HG03575 (cell line): ENCODE measurements at regions not wholly inside any gene's neighbourhood (a gene's known extent, or its start where the extent isn't known, plus 50 kb on each side); places are given as distances from the start of the nearest gene placed in this dataset.
"Not testable (repeated sequence)": the region's sequence is repeated elsewhere in the genome, so short reads cannot be mapped to it uniquely, and the experiment has no call there.

Source experiments
- ATAC-seq: cut with Tn5 transposase; IDR thresholded peaks from one replicate; pipeline ENCODE4 v1.9.1; 2021; ENCODE audit not compliant: unreplicated experiment, insufficient number of reproducible peaks, low FRiP score; ENCODE audit errors: extremely low read depth

DNA sequence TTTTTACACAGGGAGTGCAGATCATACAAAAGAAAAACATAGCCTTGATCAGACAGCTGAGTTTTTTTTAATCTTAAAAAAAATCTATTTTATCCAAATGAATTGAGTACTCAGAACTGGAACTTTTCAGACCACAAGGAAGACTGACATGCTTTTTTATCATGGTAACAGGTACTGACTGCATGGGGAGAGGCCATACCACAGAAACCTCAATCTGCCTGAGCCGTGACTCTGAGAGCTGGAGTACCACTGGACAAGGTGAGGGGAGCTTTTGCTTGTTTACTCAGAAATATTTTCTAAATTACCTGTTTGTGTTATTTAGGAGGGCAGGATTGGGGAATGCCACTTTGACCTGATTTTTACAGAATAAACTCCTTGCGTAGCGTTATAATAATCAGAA lies 143.9 kb downstream of the ALX1 start:
- peak; percentile 36 for ATAC-seq

- peak; percentile 79 for ATAC-seq
Measured at GRCh38 chr12:85424581-85425348, 144.7 kb downstream of the ALX1 start.

DNA sequence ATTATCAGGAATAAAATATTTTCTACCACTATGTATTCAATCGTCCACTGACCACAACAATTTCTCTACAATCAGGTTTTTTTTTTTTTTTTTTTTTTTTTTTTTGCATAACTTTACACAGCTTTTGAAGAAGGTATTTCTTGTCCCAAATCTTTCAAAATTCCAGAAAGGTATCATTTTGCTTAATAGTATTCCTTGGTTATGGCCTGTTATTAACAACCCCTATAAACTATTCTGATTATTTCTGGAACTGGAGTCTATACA lies 145.3 kb downstream of the ALX1 start:
- ATAC-seq: no peak

DNA sequence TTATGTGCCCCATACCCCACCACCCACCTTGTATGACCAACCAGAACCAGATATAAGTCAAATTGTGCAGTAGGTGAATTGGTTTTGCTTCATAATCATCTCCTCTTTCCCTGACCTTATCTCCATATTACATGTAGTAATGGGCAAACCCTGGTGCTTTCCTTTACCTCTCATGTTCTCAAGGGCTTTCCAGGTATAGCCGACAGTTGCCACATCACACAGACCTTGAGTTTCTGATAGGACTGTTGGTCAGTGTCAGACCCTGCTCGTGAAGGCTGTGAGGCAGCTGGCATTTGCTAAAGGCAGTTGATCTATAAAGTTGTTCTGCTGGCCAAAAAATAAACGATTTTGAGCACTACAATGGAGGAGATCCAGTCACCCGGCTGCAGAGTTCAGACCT lies 145.9 kb downstream of the ALX1 start:
- ATAC-seq: no peak

GRCh38 chr12:85433148-85433547 lies 153.1 kb downstream of the ALX1 start:
- ATAC-seq: not testable (repeated sequence)

- no peak for ATAC-seq
Measured at GRCh38 chr12:85440271-85440670, 160.3 kb downstream of the ALX1 start.

GRCh38 chr12:85441025-85441424 lies 161.0 kb downstream of the ALX1 start:
- ATAC-seq: no peak

DNA sequence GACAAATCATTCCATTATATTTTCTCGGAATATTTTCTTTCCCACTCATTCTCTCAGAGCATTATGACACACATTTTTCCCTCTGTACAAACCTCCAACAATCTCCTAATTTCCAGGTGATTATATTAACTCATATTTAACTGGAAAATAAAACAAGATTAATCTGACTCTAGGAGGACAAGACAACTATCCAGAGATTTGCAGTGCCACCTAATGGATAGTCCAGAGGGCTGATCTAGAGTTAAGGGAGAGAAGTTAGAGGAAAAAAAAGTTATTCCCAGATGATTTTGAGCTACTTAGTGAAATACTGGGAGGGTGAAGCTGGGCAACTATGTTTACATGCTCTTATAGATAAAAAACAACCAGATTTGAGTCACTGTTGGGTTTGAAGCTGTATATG lies 161.7 kb downstream of the ALX1 start:
- no peak for ATAC-seq

DNA sequence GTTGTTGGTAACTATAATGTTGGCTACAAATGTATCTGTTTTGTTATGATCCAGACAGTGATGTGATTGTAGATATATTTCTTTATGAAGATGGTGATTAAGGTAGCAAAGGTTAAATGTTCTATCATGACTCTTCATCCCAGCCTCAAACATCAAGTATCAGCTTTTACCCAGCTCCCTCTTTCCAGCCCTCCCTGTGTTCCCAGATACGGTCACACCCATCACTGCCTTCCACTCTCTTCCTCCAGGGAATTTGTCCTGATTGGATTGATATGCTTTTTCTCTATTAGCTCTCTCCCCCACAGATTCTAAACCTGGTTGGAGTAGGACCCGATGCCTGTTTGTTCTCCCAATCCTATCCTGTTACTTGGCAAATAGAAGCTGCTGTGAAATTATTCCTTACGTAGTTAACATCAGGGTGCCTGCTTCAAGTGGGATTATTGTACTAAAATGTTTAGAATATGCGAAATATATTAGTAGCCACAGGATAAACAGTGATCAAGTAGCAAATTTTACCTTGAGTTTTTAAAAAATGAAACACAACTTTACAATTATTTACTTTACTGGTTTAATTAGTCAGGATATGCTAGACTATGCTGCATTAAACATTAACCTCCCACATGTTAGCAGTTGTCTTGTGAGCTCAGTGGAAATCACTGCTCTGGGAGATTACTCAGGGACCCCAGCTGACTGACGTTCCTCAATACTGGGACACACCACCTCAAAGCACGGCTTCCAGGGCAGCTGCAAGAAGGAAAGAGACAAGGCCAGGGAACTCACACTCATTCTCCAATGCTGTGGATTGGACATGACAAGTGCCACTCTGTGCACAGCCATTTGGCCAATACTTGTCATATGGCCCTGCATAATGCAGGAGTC lies 165.3 kb downstream of the ALX1 start:
- no peak for ATAC-seq

DNA sequence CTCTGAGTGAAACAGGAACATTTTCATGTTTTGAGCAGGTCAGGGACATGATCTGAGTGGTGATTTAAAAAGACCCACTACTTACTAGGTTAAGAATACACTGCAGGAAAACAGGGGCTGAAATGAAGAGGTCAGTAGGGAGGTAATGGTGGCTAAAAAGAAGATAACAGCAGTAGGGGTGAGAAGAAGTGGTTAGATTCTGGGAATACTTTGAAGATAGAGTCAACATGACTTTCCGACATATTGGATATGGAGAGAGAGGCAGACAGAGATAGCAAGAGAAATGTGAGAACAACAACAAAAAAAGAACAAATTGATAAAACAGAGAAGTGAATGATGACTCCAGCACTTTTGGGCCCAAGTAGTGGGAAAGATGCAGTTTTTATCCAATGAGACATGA lies 168.0 kb downstream of the ALX1 start:
- ATAC-seq: no peak

GRCh38 chr12:85448548-85449139 lies 168.6 kb downstream of the ALX1 start:
- no peak for ATAC-seq

DNA sequence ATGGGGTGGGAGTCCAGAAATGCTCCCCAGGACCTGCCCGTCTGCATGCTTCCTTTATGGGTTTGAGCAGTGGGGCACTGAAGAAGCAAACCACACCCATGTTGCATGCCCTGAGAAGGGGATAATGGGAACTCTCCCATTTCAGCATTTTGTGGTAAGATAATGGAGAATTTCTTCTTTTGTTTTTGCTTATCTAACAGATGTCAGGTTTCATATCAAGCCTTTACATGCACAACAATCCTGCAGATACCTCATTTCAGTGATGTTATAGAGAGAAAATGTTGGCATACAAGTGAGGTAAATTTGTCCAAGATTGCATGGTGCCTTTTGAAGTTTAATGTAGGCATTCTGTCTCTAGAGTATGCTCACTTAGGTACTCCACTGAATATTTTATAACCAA lies 177.0 kb downstream of the ALX1 start:
- no peak for ATAC-seq

GRCh38 chr12:85461127-85461526 lies 181.1 kb downstream of the ALX1 start:
- no peak for ATAC-seq

DNA sequence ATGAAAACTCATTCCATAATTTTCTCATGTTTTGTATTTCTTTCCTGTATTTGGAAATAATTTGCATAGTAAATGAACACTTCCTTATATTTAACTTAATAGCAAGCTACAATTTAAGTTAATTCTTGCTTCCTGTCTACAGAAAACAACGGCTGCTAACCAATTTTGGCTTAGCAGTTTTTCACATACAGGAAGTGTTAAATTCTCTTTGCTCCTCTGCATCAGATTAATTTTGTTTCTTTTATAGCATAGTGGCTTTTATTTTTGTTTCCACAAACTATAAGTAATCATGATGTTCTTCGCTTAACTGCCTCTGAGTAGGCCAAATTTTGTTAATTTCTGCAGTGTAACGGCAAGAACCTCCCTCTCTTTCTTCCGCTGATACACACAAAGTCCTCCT lies 182.9 kb downstream of the ALX1 start:
- ATAC-seq: no peak

GRCh38 chr12:85466890-85467289 lies 186.9 kb downstream of the ALX1 start:
- no peak for ATAC-seq

DNA sequence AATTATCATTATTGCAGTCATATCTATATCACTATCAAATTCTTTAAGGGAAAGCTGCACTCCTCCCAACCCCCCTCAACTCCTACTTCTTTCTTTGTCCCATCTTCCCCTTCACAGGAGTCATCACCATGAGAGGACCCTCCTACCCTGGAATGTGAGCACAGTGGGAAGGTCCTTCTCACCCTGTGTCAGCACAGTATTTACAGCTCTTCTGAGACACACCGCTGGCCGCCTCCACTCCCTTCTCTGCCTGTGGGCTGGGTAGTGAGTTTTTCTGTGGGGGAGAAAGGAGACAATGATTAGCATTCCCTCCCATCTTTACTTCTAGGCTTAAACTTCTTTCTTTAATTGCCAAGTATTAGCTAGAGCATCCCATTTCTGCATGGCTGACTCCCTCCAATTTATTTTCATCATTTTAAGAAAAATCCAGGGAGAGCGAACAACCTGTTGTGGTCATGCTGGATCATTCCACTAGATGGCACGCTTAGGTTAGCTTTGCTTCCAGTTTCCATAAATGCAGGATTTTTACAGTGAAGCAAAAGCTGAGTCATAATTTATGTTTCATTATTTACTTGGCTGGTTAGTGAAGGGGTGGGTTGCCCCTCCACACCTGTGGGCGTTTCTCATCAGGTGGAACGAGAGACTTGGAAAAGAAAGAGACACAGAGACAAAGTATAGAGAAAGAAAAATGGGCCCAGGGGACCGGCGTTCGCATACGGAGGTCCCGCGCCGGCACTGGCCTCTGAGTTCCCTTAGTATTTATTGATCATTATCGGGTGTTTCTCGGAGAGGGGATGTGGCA lies 188.5 kb downstream of the ALX1 start:
- peak; percentile 90 for ATAC-seq

- not testable (repeated sequence) for ATAC-seq
Measured at GRCh38 chr12:85469158-85470086, 189.4 kb downstream of the ALX1 start.

- not testable (repeated sequence) for ATAC-seq
Measured at GRCh38 chr12:85475277-85475676, 195.3 kb downstream of the ALX1 start.
